Endothelial cell of umbilical vein (primary cell): ENCODE measurements at regions not wholly inside any gene's neighbourhood (a gene's known extent, or its start where the extent isn't known, plus 50 kb on each side); places are given as distances from the start of the nearest gene placed in this dataset.

Experiments
- BruUV-seq: library from RNA; stranded (reverse); fragments of 400-500 nt; replicated peaks from 2 replicates; lab custom pipeline; 2021; lab: Mats Ljungman, UMichigan
- CTCF ChIA-PET: fragments of 300-600, 350-600 bp; sonication (Branson Sonifier 250); formaldehyde crosslinking; loops from one replicate; lab custom pipeline; 2021; ENCODE audit warnings: antibody characterized with exemption, inconsistent platforms; lab: Charles Lee
- POLR2A ChIA-PET: fragments of 300-600, 350-600 bp; sonication (Branson Sonifier 250); formaldehyde crosslinking; loops from one replicate; lab custom pipeline; 2021; ENCODE audit warnings: antibody characterized with exemption, inconsistent platforms; lab: Charles Lee
- DNase-seq: peaks from one replicate; pipeline ENCODE4 v3.0.0-alpha.2; 2011; ENCODE audit warnings: low read depth, low spot score
- FAIRE-seq: peaks from 2 replicates; lab custom pipeline; 2011; peaks lifted over from hg19 to GRCh38; lab: Jason Lieb, UNC
- H2AFZ ChIP-seq: 2 replicates; pipeline ENCODE4 v1.6.0; 2012; ENCODE audit warnings: low read depth, low read length, control low read depth, inconsistent platforms
- H3K27ac ChIP-seq: 2 replicates; pipeline ENCODE4 v1.5.1; 2011; ENCODE audit warnings: low read depth, mild to moderate bottlenecking, control low read depth, low read length, moderate library complexity; ENCODE audit not compliant: insufficient read depth
- H3K27me3 ChIP-seq, 2 experiments: 2 replicates each; pipeline versions ENCODE4 v1.6.0 to v1.6.1; 2011; ENCODE audit warnings: low read length in 2 of 2, mixed read lengths in 1 of 2; ENCODE audit not compliant: control insufficient read depth in 2 of 2, insufficient read depth in 2 of 2
- H3K36me3 ChIP-seq, 2 experiments: 2 replicates in 1 of 2; 3 replicates in 1 of 2; pipeline ENCODE4 v1.5.1; 2011; ENCODE audit warnings: low read length in 2 of 2, mild to moderate bottlenecking in 1 of 2, moderate library complexity in 1 of 2; ENCODE audit not compliant: control insufficient read depth in 2 of 2, insufficient read depth in 2 of 2; ENCODE audit errors: extremely low read depth in 1 of 2
- H3K4me1 ChIP-seq: 3 replicates; pipeline ENCODE4 v1.5.1; 2011; ENCODE audit warnings: mild to moderate bottlenecking, low read length; ENCODE audit not compliant: control insufficient read depth, insufficient read depth; ENCODE audit errors: extremely low read depth
- H3K4me2 ChIP-seq: 2 replicates; pipeline ENCODE4 v1.6.1; 2011; ENCODE audit warnings: low read length, control low read depth, mixed read lengths; ENCODE audit not compliant: insufficient read depth
- H3K4me3 ChIP-seq, 3 experiments: fragments of 200-600 bp in 1 of 3; sonication (generic), shearing (Covaris generic) in 1 of 3; replicated peaks in 1 of 3; 2 replicates each; pipeline ENCODE4 v1.5.1; 2011 to 2016; ENCODE audit warnings: control low read depth in 3 of 3, low read length in 3 of 3, mild to moderate bottlenecking in 2 of 3, inconsistent platforms in 1 of 3, low read depth in 1 of 3, moderate library complexity in 1 of 3; ENCODE audit not compliant: insufficient read depth in 1 of 3
- H3K79me2 ChIP-seq: 2 replicates; pipeline ENCODE4 v1.6.0; 2012; ENCODE audit warnings: low read length, inconsistent platforms; ENCODE audit not compliant: control insufficient read depth, insufficient read depth
- H3K9ac ChIP-seq: replicated peaks from 2 replicates; pipeline ENCODE3; 2011; ENCODE audit warnings: low read length, control low read depth; ENCODE audit not compliant: insufficient read depth; ENCODE audit errors: extremely low read depth
- H3K9me1 ChIP-seq: replicated peaks from 3 replicates; pipeline ENCODE4 v1.6.0; 2011; ENCODE audit warnings: mild to moderate bottlenecking, low read length; ENCODE audit not compliant: control insufficient read depth, insufficient read depth; ENCODE audit errors: extremely low read depth
- H3K9me3 ChIP-seq: replicated peaks from 2 replicates; pipeline ENCODE4 v1.5.1; 2012; ENCODE audit warnings: low read length, inconsistent platforms; ENCODE audit not compliant: control insufficient read depth, insufficient read depth
- H4K20me1 ChIP-seq: replicated peaks from 2 replicates; pipeline ENCODE3; 2011; ENCODE audit warnings: mild to moderate bottlenecking, low read length; ENCODE audit not compliant: control insufficient read depth, insufficient read depth; ENCODE audit errors: extremely low read depth
- EZH2 ChIP-seq: IDR thresholded peaks from 2 replicates; pipeline ENCODE4 v1.6.1; 2012; ENCODE audit warnings: borderline replicate concordance, low read depth, mild to moderate bottlenecking, moderate library complexity, low read length, inconsistent platforms; ENCODE audit not compliant: severe bottlenecking
- FOS ChIP-seq: IDR thresholded peaks from 2 replicates; pipeline ENCODE4 v1.6.1; 2011; ENCODE audit warnings: mild to moderate bottlenecking, low read length, moderate library complexity, borderline replicate concordance; ENCODE audit not compliant: insufficient read depth
- GATA2 ChIP-seq: IDR thresholded peaks from 2 replicates; pipeline ENCODE4 v1.7.0; 2011; ENCODE audit warnings: low read depth, mild to moderate bottlenecking, moderate library complexity, mixed read lengths, low read length; ENCODE audit not compliant: insufficient read length, insufficient read depth
- JUN ChIP-seq: IDR thresholded peaks from 2 replicates; pipeline ENCODE4 v1.6.1; 2011; ENCODE audit warnings: borderline replicate concordance, low read depth; ENCODE audit not compliant: insufficient read length, insufficient read depth
- MYC ChIP-seq: IDR thresholded peaks from one replicate; pipeline ENCODE4 v1.6.1; 2011; ENCODE audit warnings: mild to moderate bottlenecking, low read depth, low read length
- POLR2A ChIP-seq: IDR thresholded peaks from 2 replicates; pipeline ENCODE4 v1.6.1; 2012; ENCODE audit warnings: low read depth, mild to moderate bottlenecking, control low read depth, low read length
- POLR2AphosphoS5 ChIP-seq: IDR thresholded peaks from 2 replicates; pipeline ENCODE4 v1.6.1; 2012; ENCODE audit warnings: low read depth, mild to moderate bottlenecking, control low read depth, low read length, moderate library complexity; ENCODE audit not compliant: insufficient read depth
- dilution Hi-C: fragments of 300-500 bp; cut with MboI; formaldehyde crosslinking; loops from one replicate; pipeline ENCODE4 v1.15.0; 2019; ENCODE audit warnings: low sequenced_read_pairs; ENCODE audit not compliant: extremely low pct_ligation_motif_present
- intact Hi-C: fragments of 100-400 bp; cut with micrococcal nuclease; formaldehyde crosslinking; loops from one replicate; pipeline ENCODE4 v1.10.0; 2022
- TF ChIP-seq, protein P1 (sequence below): IDR thresholded peaks from 2 replicates; pipeline ENCODE4 v1.6.1; 2011; ENCODE audit not compliant: insufficient read depth, insufficient read length
- TF ChIP-seq, protein P2 (sequence below), 2 donors: IDR thresholded peaks; 1 replicate in 1 of 2; 2 replicates in 1 of 2; pipeline ENCODE4 v1.5.1; 2011; ENCODE audit warnings: low read length in 2 of 2, mild to moderate bottlenecking in 2 of 2, moderate library complexity in 2 of 2, control low read depth in 1 of 2, inconsistent platforms in 1 of 2, low read depth in 1 of 2; ENCODE audit not compliant: insufficient read depth in 1 of 2; ENCODE audit errors: extremely low read depth in 1 of 2

DNA sequence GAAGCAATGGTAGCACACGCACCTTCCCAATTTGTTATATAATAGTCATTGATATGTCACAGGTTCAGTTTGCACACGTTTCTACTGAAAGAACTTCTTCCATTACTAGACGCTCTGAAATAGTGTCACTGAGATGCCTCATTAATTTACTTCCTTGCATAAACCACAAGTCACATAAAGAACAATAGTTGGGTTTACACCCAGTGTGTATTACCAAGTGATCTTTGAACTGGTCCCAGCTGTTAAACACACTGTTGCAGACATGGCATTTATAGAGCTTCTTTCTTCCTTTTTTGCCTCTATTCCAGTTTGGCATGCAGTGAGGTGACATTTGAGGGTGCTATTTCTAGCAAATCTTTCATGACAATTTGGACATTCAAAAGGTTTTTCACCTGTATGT lies 245.3 kb downstream of the EPM2A start:
- Histone ChIP-seq H4K20me1 (no peaks in the 10 kb centered on the region), H3K4me2 (no peak overlapping the region), H3K9me1 (no peaks in the 10 kb centered on the region), H3K27ac (no peak overlapping the region), H3K36me3 (no peaks in the 10 kb centered on the region), H3K4me3 (no peak overlapping the region), H3K27me3 (no peaks in the 10 kb centered on the region), H3K9ac (no peak overlapping the region), H3K79me2 (no peaks in the 10 kb centered on the region), H2AFZ (no peak overlapping the region), H3K9me3 (no peaks in the 10 kb centered on the region), H3K4me1 (no peaks in the 10 kb centered on the region)
- no peak for DNase-seq
- TF ChIP-seq, protein P1, sequence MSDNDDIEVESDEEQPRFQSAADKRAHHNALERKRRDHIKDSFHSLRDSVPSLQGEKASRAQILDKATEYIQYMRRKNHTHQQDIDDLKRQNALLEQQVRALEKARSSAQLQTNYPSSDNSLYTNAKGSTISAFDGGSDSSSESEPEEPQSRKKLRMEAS: no peak
- TF ChIP-seq GATA2 (no peak), MYC (no peak), FOS (no peak), POLR2A (no peak), EZH2 (no peak), POLR2AphosphoS5 (no peak), JUN (no peak)
- TF ChIP-seq, protein P2, sequence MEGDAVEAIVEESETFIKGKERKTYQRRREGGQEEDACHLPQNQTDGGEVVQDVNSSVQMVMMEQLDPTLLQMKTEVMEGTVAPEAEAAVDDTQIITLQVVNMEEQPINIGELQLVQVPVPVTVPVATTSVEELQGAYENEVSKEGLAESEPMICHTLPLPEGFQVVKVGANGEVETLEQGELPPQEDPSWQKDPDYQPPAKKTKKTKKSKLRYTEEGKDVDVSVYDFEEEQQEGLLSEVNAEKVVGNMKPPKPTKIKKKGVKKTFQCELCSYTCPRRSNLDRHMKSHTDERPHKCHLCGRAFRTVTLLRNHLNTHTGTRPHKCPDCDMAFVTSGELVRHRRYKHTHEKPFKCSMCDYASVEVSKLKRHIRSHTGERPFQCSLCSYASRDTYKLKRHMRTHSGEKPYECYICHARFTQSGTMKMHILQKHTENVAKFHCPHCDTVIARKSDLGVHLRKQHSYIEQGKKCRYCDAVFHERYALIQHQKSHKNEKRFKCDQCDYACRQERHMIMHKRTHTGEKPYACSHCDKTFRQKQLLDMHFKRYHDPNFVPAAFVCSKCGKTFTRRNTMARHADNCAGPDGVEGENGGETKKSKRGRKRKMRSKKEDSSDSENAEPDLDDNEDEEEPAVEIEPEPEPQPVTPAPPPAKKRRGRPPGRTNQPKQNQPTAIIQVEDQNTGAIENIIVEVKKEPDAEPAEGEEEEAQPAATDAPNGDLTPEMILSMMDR (IDR thresholded peaks at IDR 0.05; ENCODE audit: extremely low read depth in 1 of 2, insufficient read depth in 1 of 2, low read depth in 1 of 2, low read length in 2 of 2): no peak
- intact Hi-C loops (no loop called here), dilution Hi-C loops (no loop called here)
- no TSS peak for BruUV-seq
- no peak for FAIRE-seq
- CTCF ChIA-PET: no interaction called here
- POLR2A ChIA-PET: no interaction called here
